DMS79 (cell line): ENCODE measurements at regions not wholly inside any gene's neighbourhood (a gene's known extent, or its start where the extent isn't known, plus 50 kb on each side); places are given as distances from the start of the nearest gene placed in this dataset.
"Not testable (repeated sequence)": the region's sequence is repeated elsewhere in the genome, so short reads cannot be mapped to it uniquely, and the experiment has no call there.

ENCODE experiments used
- DNase-seq: peaks from one replicate; lab custom pipeline; 2025; lab: John Stamatoyannopoulos, UW

GRCh38 chr4:3880615-3881120 lies 114.5 kb downstream of the ADRA2C start:
- no peak for DNase-seq

GRCh38 chr4:3882316-3882885 lies 116.2 kb downstream of the ADRA2C start:
- DNase-seq = not testable (repeated sequence)

- not testable (repeated sequence) for DNase-seq
Measured at GRCh38 chr4:3884261-3884660, 118.1 kb downstream of the ADRA2C start.

- not testable (repeated sequence) for DNase-seq
Measured at GRCh38 chr4:3893590-3893989, 127.4 kb downstream of the ADRA2C start.

- not testable (repeated sequence) for DNase-seq
Measured at GRCh38 chr4:3894086-3894959, 128.1 kb downstream of the ADRA2C start.

- no peak for DNase-seq
Measured at GRCh38 chr4:3896441-3896840, 130.3 kb downstream of the ADRA2C start.

- DNase-seq = not testable (repeated sequence)
Measured at GRCh38 chr4:3896871-3897578, 130.8 kb downstream of the ADRA2C start.

GRCh38 chr4:3898098-3898497 lies 131.9 kb downstream of the ADRA2C start:
- no peak for DNase-seq

GRCh38 chr4:3898928-3899327 lies 132.7 kb downstream of the ADRA2C start:
- DNase-seq = not testable (repeated sequence)

- not testable (repeated sequence) for DNase-seq
Measured at GRCh38 chr4:3904264-3904955, 138.2 kb downstream of the ADRA2C start.

- DNase-seq = not testable (repeated sequence)
Measured at GRCh38 chr4:3909616-3910015, 143.4 kb downstream of the ADRA2C start.

- DNase-seq = not testable (repeated sequence)
Measured at GRCh38 chr4:3910161-3910950, 144.2 kb downstream of the ADRA2C start.

- no peak for DNase-seq
Measured at GRCh38 chr4:3911252-3911856, 145.2 kb downstream of the ADRA2C start.

- DNase-seq = not testable (repeated sequence)
Measured at GRCh38 chr4:3914511-3914910, 148.3 kb downstream of the ADRA2C start.

- DNase-seq = not testable (repeated sequence)
Measured at GRCh38 chr4:3919509-3919908, 153.3 kb downstream of the ADRA2C start.

- DNase-seq = not testable (repeated sequence)
Measured at GRCh38 chr4:3921902-3922301, 155.7 kb downstream of the ADRA2C start.

- DNase-seq = not testable (repeated sequence)
Measured at GRCh38 chr4:3925841-3926240, 159.7 kb downstream of the ADRA2C start.

GRCh38 chr4:3926271-3926670 lies 160.1 kb downstream of the ADRA2C start:
- not testable (repeated sequence) for DNase-seq

- not testable (repeated sequence) for DNase-seq
Measured at GRCh38 chr4:3926969-3927755, 161.0 kb downstream of the ADRA2C start.

GRCh38 chr4:3929431-3929830 lies 163.2 kb downstream of the ADRA2C start:
- DNase-seq = not testable (repeated sequence)
